D721Med (cell line): ENCODE measurements at regions not wholly inside any gene's neighbourhood (a gene's known extent, or its start where the extent isn't known, plus 50 kb on each side); places are given as distances from the start of the nearest gene placed in this dataset.

Source experiments
- DNase-seq: peaks from one replicate; pipeline ENCODE4 v3.0.0; 2011; ENCODE audit warnings: low spot score; ENCODE audit not compliant: insufficient read length
- FAIRE-seq: peaks from 2 replicates; lab custom pipeline; 2011; peaks lifted over from hg19 to GRCh38; lab: Jason Lieb, UNC
- TF ChIP-seq, protein P1 (sequence below): IDR thresholded peaks from 2 replicates; pipeline ENCODE4 v1.5.1; 2012; ENCODE audit warnings: mild to moderate bottlenecking, control low read depth; ENCODE audit not compliant: insufficient read depth; ENCODE audit errors: missing control alignments

DNA sequence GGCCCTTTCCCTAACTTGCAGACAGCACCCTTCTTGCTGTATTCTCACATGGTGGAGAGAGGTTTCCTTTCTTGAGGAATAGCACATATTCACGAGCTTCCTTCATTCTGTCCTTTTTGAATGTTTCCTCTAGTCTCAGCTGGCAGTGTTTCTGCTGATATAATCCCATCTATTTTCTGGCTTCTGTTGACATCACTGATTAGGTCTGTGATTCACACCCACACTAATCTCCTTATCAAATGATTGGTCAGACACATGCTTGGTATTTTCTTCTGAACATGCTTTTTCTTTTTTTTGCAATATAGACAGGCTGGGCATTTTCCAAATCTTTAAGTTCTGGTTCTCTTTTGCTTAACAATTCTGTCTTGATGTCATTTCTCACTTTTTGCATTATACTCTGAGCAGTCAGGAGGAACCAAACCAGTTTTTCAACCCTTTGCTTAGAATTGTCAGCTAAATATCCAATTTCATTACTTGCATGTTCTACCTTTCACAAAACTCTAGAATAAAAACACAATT, 65.4 kb downstream of the OXSM start:
- no peak for FAIRE-seq
- DNase-seq, result no peak
- TF ChIP-seq, protein P1, sequence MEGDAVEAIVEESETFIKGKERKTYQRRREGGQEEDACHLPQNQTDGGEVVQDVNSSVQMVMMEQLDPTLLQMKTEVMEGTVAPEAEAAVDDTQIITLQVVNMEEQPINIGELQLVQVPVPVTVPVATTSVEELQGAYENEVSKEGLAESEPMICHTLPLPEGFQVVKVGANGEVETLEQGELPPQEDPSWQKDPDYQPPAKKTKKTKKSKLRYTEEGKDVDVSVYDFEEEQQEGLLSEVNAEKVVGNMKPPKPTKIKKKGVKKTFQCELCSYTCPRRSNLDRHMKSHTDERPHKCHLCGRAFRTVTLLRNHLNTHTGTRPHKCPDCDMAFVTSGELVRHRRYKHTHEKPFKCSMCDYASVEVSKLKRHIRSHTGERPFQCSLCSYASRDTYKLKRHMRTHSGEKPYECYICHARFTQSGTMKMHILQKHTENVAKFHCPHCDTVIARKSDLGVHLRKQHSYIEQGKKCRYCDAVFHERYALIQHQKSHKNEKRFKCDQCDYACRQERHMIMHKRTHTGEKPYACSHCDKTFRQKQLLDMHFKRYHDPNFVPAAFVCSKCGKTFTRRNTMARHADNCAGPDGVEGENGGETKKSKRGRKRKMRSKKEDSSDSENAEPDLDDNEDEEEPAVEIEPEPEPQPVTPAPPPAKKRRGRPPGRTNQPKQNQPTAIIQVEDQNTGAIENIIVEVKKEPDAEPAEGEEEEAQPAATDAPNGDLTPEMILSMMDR, result no peak

GRCh38 chr3:25856902-25857518, 67.1 kb downstream of the OXSM start:
- FAIRE-seq, result peak; percentile 89
- peak; percentile 18 for DNase-seq
- TF ChIP-seq, protein P1, result peak; percentile 77

- DNase-seq (no peak), FAIRE-seq (no peak)
- TF ChIP-seq, protein P1, result no peak
These were observed 71.7 kb downstream of the OXSM start for GRCh38 chr3:25861566-25861965.

DNA sequence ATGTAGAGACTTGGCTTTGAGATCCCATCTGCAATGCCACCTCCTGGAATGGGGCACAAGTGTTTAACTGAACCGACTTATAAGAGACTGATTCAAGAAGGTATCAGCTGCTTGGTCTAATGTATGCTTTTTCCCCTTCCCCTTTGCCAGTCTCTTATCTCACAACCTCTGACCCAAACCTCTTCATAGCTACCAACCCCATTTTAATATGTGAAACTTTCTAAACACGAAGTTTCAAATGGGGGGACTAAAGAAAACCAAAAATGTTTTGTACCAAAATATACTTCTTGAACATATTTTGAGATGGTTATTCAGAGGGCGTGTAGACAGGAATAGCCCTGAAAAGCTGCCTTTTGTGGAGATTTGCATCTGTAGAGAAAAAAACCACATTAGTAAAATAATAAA, 73.1 kb downstream of the OXSM start:
- FAIRE-seq (no peak), DNase-seq (no peak)
- TF ChIP-seq, protein P1, result no peak

GRCh38 chr3:25863416-25863959, 73.6 kb downstream of the OXSM start:
- FAIRE-seq, result no peak
- TF ChIP-seq, protein P1, result no peak
- DNase-seq, result no peak

GRCh38 chr3:25870452-25870851, 80.6 kb downstream of the OXSM start:
- DNase-seq (no peak), FAIRE-seq (no peak)
- TF ChIP-seq, protein P1, result no peak
